Esophagus squamous epithelium (tissue), 4 donors: ENCODE measurements at regions not wholly inside any gene's neighbourhood (a gene's known extent, or its start where the extent isn't known, plus 50 kb on each side); places are given as distances from the start of the nearest gene placed in this dataset.

ENCODE experiments used
- POLR2A ChIP-seq, 4 donors: fragments of 450-650 bp; IDR thresholded peaks; one replicate each; pipeline ENCODE4 v1.6.1; 2017; ENCODE audit warnings: antibody characterized with exemption in 4 of 4, mild to moderate bottlenecking in 4 of 4, moderate library complexity in 3 of 4
- TF ChIP-seq, protein P1 (sequence below), 6 experiments: fragments of 450-650 bp in 4 of 6; fragments of 200-600 bp in 2 of 6; sonication (generic) in 2 of 6; IDR thresholded peaks; one replicate each; pipeline ENCODE4 v1.5.1; 2016 to 2019; ENCODE audit warnings: antibody characterized with exemption in 6 of 6, mild to moderate bottlenecking in 4 of 6, moderate library complexity in 4 of 6

DNA sequence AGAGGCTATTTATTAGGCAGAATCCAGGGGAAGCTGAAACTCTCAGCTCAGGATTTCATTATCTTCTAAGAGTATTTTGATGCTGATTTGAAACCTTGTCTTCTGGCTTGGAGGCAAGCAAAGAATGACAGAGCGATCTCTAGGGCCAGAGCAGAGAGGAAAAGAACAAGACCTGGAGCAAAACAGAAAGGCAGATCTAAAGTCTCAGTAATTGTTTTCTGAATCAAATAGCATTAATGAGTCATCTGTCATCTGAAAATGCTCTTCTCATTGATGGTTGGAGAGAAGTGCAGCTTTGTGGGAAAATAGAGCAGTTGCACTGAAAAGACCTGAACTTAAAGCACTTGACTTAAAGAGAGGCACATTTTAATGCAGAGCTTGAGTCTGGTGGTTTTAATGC is 385.9 kb downstream of the RAP2B start:
- TF ChIP-seq, protein P1, sequence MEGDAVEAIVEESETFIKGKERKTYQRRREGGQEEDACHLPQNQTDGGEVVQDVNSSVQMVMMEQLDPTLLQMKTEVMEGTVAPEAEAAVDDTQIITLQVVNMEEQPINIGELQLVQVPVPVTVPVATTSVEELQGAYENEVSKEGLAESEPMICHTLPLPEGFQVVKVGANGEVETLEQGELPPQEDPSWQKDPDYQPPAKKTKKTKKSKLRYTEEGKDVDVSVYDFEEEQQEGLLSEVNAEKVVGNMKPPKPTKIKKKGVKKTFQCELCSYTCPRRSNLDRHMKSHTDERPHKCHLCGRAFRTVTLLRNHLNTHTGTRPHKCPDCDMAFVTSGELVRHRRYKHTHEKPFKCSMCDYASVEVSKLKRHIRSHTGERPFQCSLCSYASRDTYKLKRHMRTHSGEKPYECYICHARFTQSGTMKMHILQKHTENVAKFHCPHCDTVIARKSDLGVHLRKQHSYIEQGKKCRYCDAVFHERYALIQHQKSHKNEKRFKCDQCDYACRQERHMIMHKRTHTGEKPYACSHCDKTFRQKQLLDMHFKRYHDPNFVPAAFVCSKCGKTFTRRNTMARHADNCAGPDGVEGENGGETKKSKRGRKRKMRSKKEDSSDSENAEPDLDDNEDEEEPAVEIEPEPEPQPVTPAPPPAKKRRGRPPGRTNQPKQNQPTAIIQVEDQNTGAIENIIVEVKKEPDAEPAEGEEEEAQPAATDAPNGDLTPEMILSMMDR (IDR thresholded peaks at IDR 0.05), result no peak
- no peak for TF ChIP-seq POLR2A (IDR thresholded peaks at IDR 0.05)
